ENCODE measurements at regions not wholly inside any gene's neighbourhood (a gene's known extent, or its start where the extent isn't known, plus 50 kb on each side); places are given as distances from the start of the nearest gene placed in this dataset.

GRCh38 chr3:130841357-130841756, 52.5 kb upstream of the ATP2C1 start:
- H3K4me1 ChIP-seq (ENCODE audit: control insufficient read depth, insufficient read depth, low read length), result peaks cover 37% of the 10 kb centered on the region
- H3K9ac ChIP-seq (ENCODE audit: low read length in 2 of 2), result no peak overlapping the region

DNA sequence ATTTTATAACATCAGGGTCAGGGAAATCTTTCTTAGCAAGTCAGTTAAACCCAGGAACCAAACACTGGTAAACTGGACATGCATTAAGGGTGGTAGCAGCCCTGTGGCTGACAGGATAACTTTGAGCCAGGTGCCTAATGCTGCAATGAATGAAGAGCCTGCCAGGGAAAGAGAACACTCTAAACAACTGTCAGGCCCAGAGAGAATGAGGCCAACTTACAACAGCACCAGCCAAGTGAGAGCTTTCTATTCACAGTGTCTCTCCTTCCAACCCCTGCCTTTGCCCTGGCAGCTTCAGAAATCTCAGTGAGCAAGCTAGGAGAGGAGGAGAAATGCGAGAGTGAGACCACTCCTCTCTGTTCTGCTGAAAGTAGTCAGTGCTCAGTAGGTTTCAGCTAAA, 50.4 kb upstream of the ATP2C1 start:
- peak overlapping the region in 1 of 2 donors; percentile 36 for H3K9ac ChIP-seq (ENCODE audit: low read length in 2 of 2)
- H3K27ac ChIP-seq (ENCODE audit: low read length), result peak overlapping the region; percentile 77
- H3K4me3 ChIP-seq (ENCODE audit: low read length in 2 of 2), result no peak overlapping the region
- H3K27me3 ChIP-seq (ENCODE audit: control insufficient read depth in 1 of 2, insufficient read depth in 2 of 2, low read length in 2 of 2), result no peaks in the 10 kb centered on the region
- H3K4me1 ChIP-seq (ENCODE audit: control insufficient read depth, insufficient read depth, low read length), result peaks cover 40% of the 10 kb centered on the region
- no peaks in the 10 kb centered on the region for H3K36me3 ChIP-seq (ENCODE audit: control insufficient read depth in 2 of 2, insufficient read depth in 2 of 2, low read length in 2 of 2)
- H3K9me3 ChIP-seq (ENCODE audit: control insufficient read depth in 2 of 2, low read length in 2 of 2), result no peaks in the 10 kb centered on the region

More at GRCh38 chr3:130841357-130841756, 52.5 kb upstream of the ATP2C1 start:
- Histone ChIP-seq H3K27ac (ENCODE audit: low read length) (no peak overlapping the region), H3K4me3 (ENCODE audit: low read length in 2 of 2) (no peak overlapping the region), H3K36me3 (ENCODE audit: control insufficient read depth in 2 of 2, insufficient read depth in 2 of 2, low read length in 2 of 2) (no peaks in the 10 kb centered on the region), H3K9me3 (ENCODE audit: control insufficient read depth in 2 of 2, low read length in 2 of 2) (no peaks in the 10 kb centered on the region), H3K27me3 (ENCODE audit: control insufficient read depth in 1 of 2, insufficient read depth in 2 of 2, low read length in 2 of 2) (no peaks in the 10 kb centered on the region)
